IMR-90 (cell line): ENCODE measurements at regions not wholly inside any gene's neighbourhood (a gene's known extent, or its start where the extent isn't known, plus 50 kb on each side); places are given as distances from the start of the nearest gene placed in this dataset.

Experiments
- ATAC-seq: fragments of 200-7000 bp; cut with Tn5 transposase; 2 replicates; pipeline ENCODE4 v1.9.1; 2020; ENCODE audit warnings: low read depth, mild to moderate bottlenecking, moderate library complexity
- BruUV-seq: library from RNA; stranded (reverse); fragments of 400-500 nt; replicated peaks from 2 replicates; lab custom pipeline; 2021; lab: Mats Ljungman, UMichigan
- CTCF ChIA-PET: fragments of 300-600 bp; formaldehyde crosslinking; extraction: SDS; loops from one replicate; lab custom pipeline; 2021; ENCODE audit warnings: antibody characterized with exemption; lab: Yijun Ruan, JAX
- POLR2A ChIA-PET: fragments of 300-600 bp; sonication (Branson Sonifier 250); formaldehyde crosslinking; loops from one replicate; lab custom pipeline; 2022; ENCODE audit warnings: antibody characterized with exemption; ENCODE audit not compliant: unreplicated experiment; lab: Charles Lee
- DNase-seq: peaks from one replicate; pipeline ENCODE4 v3.0.0; 2013
- H2AFZ ChIP-seq: replicated peaks from 2 replicates; pipeline ENCODE3; 2013; ENCODE audit warnings: low read length, mild to moderate bottlenecking; ENCODE audit not compliant: poor library complexity
- H2AK5ac ChIP-seq: 2 replicates; pipeline ENCODE4 v1.6.1; 2013; ENCODE audit warnings: low read depth, low read length, inconsistent platforms
- H2AK9ac ChIP-seq: replicated peaks from 2 replicates; pipeline ENCODE3; 2013; ENCODE audit warnings: mild to moderate bottlenecking, low read depth, low read length, moderate library complexity; ENCODE audit not compliant: poor library complexity
- H2BK120ac ChIP-seq: 2 replicates; pipeline ENCODE4 v1.6.1; 2013; ENCODE audit warnings: low read depth, low read length, inconsistent platforms
- H2BK15ac ChIP-seq: 3 replicates; pipeline ENCODE4 v1.6.1; 2013; ENCODE audit warnings: low read depth, low read length, inconsistent platforms
- H2BK20ac ChIP-seq: 2 replicates; pipeline ENCODE4 v1.6.1; 2013; ENCODE audit warnings: low read depth, mild to moderate bottlenecking, inconsistent platforms, low read length, moderate library complexity
- H2BK5ac ChIP-seq: 2 replicates; pipeline ENCODE4 v1.6.1; 2013; ENCODE audit warnings: mild to moderate bottlenecking, low read depth, low read length, inconsistent platforms; ENCODE audit not compliant: poor library complexity, severe bottlenecking
- H3K14ac ChIP-seq: replicated peaks from 2 replicates; pipeline ENCODE4 v1.6.1; 2013; ENCODE audit warnings: low read depth, low read length, inconsistent platforms
- H3K18ac ChIP-seq: 2 replicates; pipeline ENCODE4 v1.6.1; 2013; ENCODE audit warnings: low read depth, low read length, control low read depth
- H3K23ac ChIP-seq: 2 replicates; pipeline ENCODE4 v1.6.1; 2013; ENCODE audit warnings: low read depth, low read length, inconsistent platforms
- H3K27ac ChIP-seq: 2 replicates; pipeline ENCODE4 v1.5.1; 2013; ENCODE audit warnings: mild to moderate bottlenecking, control low read depth, low read length; ENCODE audit not compliant: insufficient read depth
- H3K27me3 ChIP-seq: 2 replicates; pipeline ENCODE4 v1.6.1; 2013; ENCODE audit warnings: low read length; ENCODE audit not compliant: control insufficient read depth, insufficient read depth
- H3K36me3 ChIP-seq: 2 replicates; pipeline ENCODE4 v1.6.1; 2013; ENCODE audit warnings: low read length, mixed read lengths; ENCODE audit not compliant: control insufficient read depth, insufficient read depth
- H3K4ac ChIP-seq: 2 replicates; pipeline ENCODE4 v1.6.1; 2013; ENCODE audit warnings: low read depth, low read length, inconsistent platforms
- H3K4me1 ChIP-seq: 2 replicates; pipeline ENCODE4 v1.6.1; 2013; ENCODE audit warnings: low read length, mixed read lengths; ENCODE audit not compliant: control insufficient read depth, insufficient read depth
- H3K4me2 ChIP-seq: 2 replicates; pipeline ENCODE4 v1.6.1; 2013; ENCODE audit warnings: low read depth, mild to moderate bottlenecking, control low read depth, low read length, moderate library complexity
- H3K4me3 ChIP-seq: 2 replicates; pipeline ENCODE4 v1.5.1; 2013; ENCODE audit warnings: low read depth, mild to moderate bottlenecking, control low read depth, low read length, moderate library complexity; ENCODE audit not compliant: insufficient read depth
- H3K56ac ChIP-seq: 2 replicates; pipeline ENCODE4 v1.6.1; 2013; ENCODE audit warnings: low read length, inconsistent platforms; ENCODE audit not compliant: insufficient read depth; ENCODE audit errors: extremely low read depth
- H3K79me1 ChIP-seq, 2 experiments: 2 replicates each; pipeline ENCODE4 v1.6.1; 2013; ENCODE audit warnings: low read length in 2 of 2, inconsistent platforms in 1 of 2, low read depth in 1 of 2
- H3K9ac ChIP-seq: 2 replicates; pipeline ENCODE4 v1.6.1; 2013; ENCODE audit warnings: low read depth, low read length, control low read depth
- H3K9me1 ChIP-seq: 2 replicates; pipeline ENCODE4 v1.6.1; 2013; ENCODE audit warnings: low read length, inconsistent platforms; ENCODE audit not compliant: insufficient read depth
- H3K9me3 ChIP-seq: 2 replicates; pipeline ENCODE4 v1.6.1; 2013; ENCODE audit warnings: low read length; ENCODE audit not compliant: control insufficient read depth, insufficient read depth
- H4K20me1 ChIP-seq: 2 replicates; pipeline ENCODE4 v1.6.1; 2013; ENCODE audit warnings: low read length, inconsistent platforms; ENCODE audit not compliant: insufficient read depth
- H4K5ac ChIP-seq: 2 replicates; pipeline ENCODE4 v1.6.1; 2013; ENCODE audit warnings: mild to moderate bottlenecking, low read depth, low read length, control low read depth
- H4K8ac ChIP-seq, 2 experiments: 2 replicates each; pipeline ENCODE4 v1.6.1; 2013; ENCODE audit warnings: low read depth in 2 of 2, low read length in 2 of 2, control low read depth in 1 of 2, inconsistent platforms in 1 of 2
- H4K91ac ChIP-seq: 2 replicates; pipeline ENCODE4 v1.6.1; 2013; ENCODE audit warnings: low read depth, low read length, inconsistent platforms; ENCODE audit not compliant: insufficient read depth
- CEBPB ChIP-seq: IDR thresholded peaks from 2 replicates; pipeline ENCODE4 v1.6.1; 2012; ENCODE audit warnings: low read depth, low read length, improper control_type of control experiment
- RFX5 ChIP-seq: IDR thresholded peaks from 2 replicates; pipeline ENCODE4 v1.8.0; 2012; ENCODE audit warnings: low read depth, mild to moderate bottlenecking, low read length, moderate library complexity
- WGBS, 2 experiments: methylation state at CpG; one replicate each; pipeline versions ENCODE4 v1.1.5 to v1.1.7; 2013; ENCODE audit warnings: missing lambda C conversion rate in 2 of 2; ENCODE audit not compliant: insufficient read length in 1 of 2; ENCODE audit errors: extremely low coverage in 2 of 2; 5-methylcytosine and 5-hydroxymethylcytosine counted together
- dilution Hi-C: fragments of 300-500 bp; cut with HindIII; formaldehyde crosslinking; loops from one replicate; pipeline ENCODE4 v1.14.3; 2018; ENCODE audit warnings: low sequenced_read_pairs; ENCODE audit not compliant: unreplicated experiment
- in situ Hi-C: fragments of 300-500 bp; cut with MboI; formaldehyde crosslinking; loops from 3 replicates; pipeline ENCODE4 v1.14.3; 2019; ENCODE audit warnings: low sequenced_read_pairs, inconsistent platforms, mixed read lengths
- intact Hi-C: fragments of 100-400 bp; cut with micrococcal nuclease; formaldehyde crosslinking; loops from 2 replicates; pipeline ENCODE4 v1.10.0; 2022
- TF ChIP-seq, protein P1 (sequence below): conservative IDR thresholded peaks from 2 replicates; pipeline ENCODE4 v1.5.1; 2012; ENCODE audit warnings: mild to moderate bottlenecking, low read depth, low read length, improper control_type of control experiment

DNA sequence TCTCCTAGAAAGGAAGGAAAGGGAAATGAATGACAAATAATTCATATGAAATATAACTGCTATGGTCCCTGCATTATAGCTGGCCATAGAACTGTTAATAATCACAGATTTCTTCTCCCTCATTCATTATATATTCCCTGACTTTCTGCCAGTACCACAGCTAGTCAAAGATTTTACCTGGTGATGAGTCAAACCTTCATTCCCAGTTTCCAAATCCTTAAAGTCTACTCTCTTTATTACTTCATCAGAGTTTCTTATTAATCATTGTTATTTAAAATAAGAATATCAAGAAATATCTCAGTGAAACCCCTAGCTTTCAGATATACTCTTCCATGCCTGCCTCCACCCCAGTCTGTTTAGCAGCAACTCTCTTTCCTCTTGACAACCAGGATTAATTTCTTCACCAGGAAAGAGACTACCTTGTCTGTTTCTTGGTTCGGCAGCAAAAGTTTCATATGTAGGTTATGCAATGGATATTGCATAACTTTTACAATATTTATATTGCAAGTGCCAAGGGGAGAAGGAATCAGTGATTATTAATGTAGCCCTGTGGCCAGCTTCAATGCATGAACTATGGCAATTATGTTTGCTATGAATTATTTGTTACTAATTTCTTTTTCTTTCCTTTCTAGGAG is 533.8 kb downstream of the FBXO15 start:
- Histone ChIP-seq H2AK9ac (no peak overlapping the region), H3K4me3 (no peak overlapping the region), H4K5ac (peak overlapping the region; percentile 82; the same call in 1 of the 2 replicates), H3K79me1 (peaks cover 3 to 14% of the 10 kb centered on the region in 2 experiments; a peak in 3 of 4 replicates), H4K8ac (no peak overlapping the region), H2AK5ac (0 out of 2 replicates have a peak overlapping the region, but pooled peaks have one; percentile 84), H4K20me1 (no peaks in the 10 kb centered on the region), H3K9me1 (peaks cover 4% of the 10 kb centered on the region; the same call in 1 of the 2 replicates), H2AFZ (no peak overlapping the region), H3K9me3 (no peaks in the 10 kb centered on the region), H4K91ac (no peak overlapping the region), H2BK15ac (0 out of 3 replicates have a peak overlapping the region, but pooled peaks have one; percentile 20), H2BK5ac (peak overlapping the region; percentile 32), H3K27me3 (no peaks in the 10 kb centered on the region), H3K4me2 (no peak overlapping the region), H2BK20ac (peak overlapping the region; percentile 40; the same call in 1 of the 2 replicates), H3K9ac (no peak overlapping the region), H2BK120ac (no peak overlapping the region; the same call in 1 of the 2 replicates), H3K4me1 (peaks cover 11% of the 10 kb centered on the region; the same call in 1 of the 2 replicates), H3K4ac (no peak overlapping the region), H3K36me3 (no peaks in the 10 kb centered on the region), H3K23ac (no peak overlapping the region), H3K14ac (peak overlapping the region; percentile 72; the same call in 1 of the 2 replicates), H3K56ac (no peak overlapping the region), H3K27ac (no peak overlapping the region), H3K18ac (peak overlapping the region; percentile 97; the same call in 1 of the 2 replicates)
- no CpG with 5 or more reads among the region's 1 CpG for WGBS, 2 experiments
- no TSS peak for BruUV-seq
- ATAC-seq, result peak; percentile 36
- dilution Hi-C loops (no loop called here), in situ Hi-C loops (no loop called here), intact Hi-C loops (loop anchor here (10.0 kb wide), 1 partner anchor 231 kb away; no protein-coding TSS in a partner anchor)
- TF ChIP-seq CEBPB (peak; percentile 86), RFX5 (0 out of 2 replicates have a peak, but pooled peaks have one; percentile 9)
- TF ChIP-seq, protein P1, sequence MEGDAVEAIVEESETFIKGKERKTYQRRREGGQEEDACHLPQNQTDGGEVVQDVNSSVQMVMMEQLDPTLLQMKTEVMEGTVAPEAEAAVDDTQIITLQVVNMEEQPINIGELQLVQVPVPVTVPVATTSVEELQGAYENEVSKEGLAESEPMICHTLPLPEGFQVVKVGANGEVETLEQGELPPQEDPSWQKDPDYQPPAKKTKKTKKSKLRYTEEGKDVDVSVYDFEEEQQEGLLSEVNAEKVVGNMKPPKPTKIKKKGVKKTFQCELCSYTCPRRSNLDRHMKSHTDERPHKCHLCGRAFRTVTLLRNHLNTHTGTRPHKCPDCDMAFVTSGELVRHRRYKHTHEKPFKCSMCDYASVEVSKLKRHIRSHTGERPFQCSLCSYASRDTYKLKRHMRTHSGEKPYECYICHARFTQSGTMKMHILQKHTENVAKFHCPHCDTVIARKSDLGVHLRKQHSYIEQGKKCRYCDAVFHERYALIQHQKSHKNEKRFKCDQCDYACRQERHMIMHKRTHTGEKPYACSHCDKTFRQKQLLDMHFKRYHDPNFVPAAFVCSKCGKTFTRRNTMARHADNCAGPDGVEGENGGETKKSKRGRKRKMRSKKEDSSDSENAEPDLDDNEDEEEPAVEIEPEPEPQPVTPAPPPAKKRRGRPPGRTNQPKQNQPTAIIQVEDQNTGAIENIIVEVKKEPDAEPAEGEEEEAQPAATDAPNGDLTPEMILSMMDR, result no peak
- peak; percentile 31 for DNase-seq
- CTCF ChIA-PET, result no interaction called here
- POLR2A ChIA-PET, result no interaction called here
